Skeletal muscle tissue (tissue), 3 donors: ENCODE measurements at regions not wholly inside any gene's neighbourhood (a gene's known extent, or its start where the extent isn't known, plus 50 kb on each side); places are given as distances from the start of the nearest gene placed in this dataset.

Source experiments
- H3K27ac ChIP-seq: one replicate; pipeline ENCODE4 v1.7.0; 2013; ENCODE audit warnings: mild to moderate bottlenecking, low read depth, low read length, inconsistent platforms
- H3K27me3 ChIP-seq, 3 donors: one replicate each; pipeline ENCODE4 v1.7.0; 2013; ENCODE audit warnings: low read length in 3 of 3; ENCODE audit not compliant: control insufficient read depth in 3 of 3, insufficient read depth in 3 of 3
- H3K36me3 ChIP-seq, 3 donors: one replicate each; pipeline ENCODE4 v1.7.0; 2013; ENCODE audit warnings: low read length in 3 of 3; ENCODE audit not compliant: control insufficient read depth in 3 of 3, insufficient read depth in 3 of 3
- H3K4me1 ChIP-seq, 3 donors: one replicate each; pipeline ENCODE4 v1.7.0; 2013; ENCODE audit warnings: low read length in 3 of 3, mild to moderate bottlenecking in 3 of 3; ENCODE audit not compliant: control insufficient read depth in 3 of 3, insufficient read depth in 3 of 3
- H3K4me3 ChIP-seq, 3 donors: one replicate each; pipeline ENCODE4 v1.7.0; 2013; ENCODE audit warnings: low read length in 3 of 3
- H3K9ac ChIP-seq, 3 donors: one replicate each; pipeline ENCODE4 v1.7.0; 2013; ENCODE audit warnings: low read length in 3 of 3, mild to moderate bottlenecking in 3 of 3, moderate library complexity in 2 of 3, low read depth in 1 of 3
- H3K9me3 ChIP-seq, 3 donors: one replicate each; pipeline ENCODE4 v1.7.0; 2013; ENCODE audit warnings: low read length in 3 of 3; ENCODE audit not compliant: control insufficient read depth in 3 of 3
- donor health status: Osteomylitis.

- Histone ChIP-seq H3K4me1 (no peaks in the 10 kb centered on the region), H3K4me3 (no peak overlapping the region), H3K9me3 (no peaks in the 10 kb centered on the region), H3K27me3 (no peaks in the 10 kb centered on the region), H3K9ac (no peak overlapping the region), H3K36me3 (no peaks in the 10 kb centered on the region), H3K27ac (no peak overlapping the region)
Observed at GRCh38 chr2:2512931-2513330, 181.9 kb upstream of the MYT1L start.

- H3K9me3 ChIP-seq: no peaks in the 10 kb centered on the region
- H3K4me3 ChIP-seq: no peak overlapping the region
- no peak overlapping the region for H3K27ac ChIP-seq
- H3K36me3 ChIP-seq: no peaks in the 10 kb centered on the region
- no peak overlapping the region for H3K9ac ChIP-seq
- H3K4me1 ChIP-seq: no peaks in the 10 kb centered on the region
- H3K27me3 ChIP-seq: no peaks in the 10 kb centered on the region
Observed at GRCh38 chr2:2507417-2507997, 176.4 kb upstream of the MYT1L start.

GRCh38 chr2:2506536-2506935 is 175.5 kb upstream of the MYT1L start:
- Histone ChIP-seq H3K9ac (no peak overlapping the region), H3K4me3 (no peak overlapping the region), H3K4me1 (no peaks in the 10 kb centered on the region), H3K36me3 (no peaks in the 10 kb centered on the region), H3K27me3 (no peaks in the 10 kb centered on the region), H3K9me3 (no peaks in the 10 kb centered on the region), H3K27ac (no peak overlapping the region)

- H3K9ac ChIP-seq: no peak overlapping the region
- H3K4me1 ChIP-seq: no peaks in the 10 kb centered on the region
- H3K27me3 ChIP-seq: no peaks in the 10 kb centered on the region
- H3K4me3 ChIP-seq: no peak overlapping the region
- no peaks in the 10 kb centered on the region for H3K36me3 ChIP-seq
- no peaks in the 10 kb centered on the region for H3K9me3 ChIP-seq
- no peak overlapping the region for H3K27ac ChIP-seq
Observed at GRCh38 chr2:2505604-2506003, 174.5 kb upstream of the MYT1L start.

GRCh38 chr2:2503864-2504418 is 172.9 kb upstream of the MYT1L start:
- no peak overlapping the region for H3K9ac ChIP-seq
- no peak overlapping the region for H3K4me3 ChIP-seq
- H3K27me3 ChIP-seq: no peaks in the 10 kb centered on the region
- H3K4me1 ChIP-seq: no peaks in the 10 kb centered on the region
- H3K36me3 ChIP-seq: no peaks in the 10 kb centered on the region
- no peaks in the 10 kb centered on the region for H3K9me3 ChIP-seq
- no peak overlapping the region for H3K27ac ChIP-seq

GRCh38 chr2:2502201-2502549 is 171.1 kb upstream of the MYT1L start:
- no peaks in the 10 kb centered on the region for H3K27me3 ChIP-seq
- no peaks in the 10 kb centered on the region for H3K9me3 ChIP-seq
- H3K36me3 ChIP-seq: no peaks in the 10 kb centered on the region
- no peak overlapping the region for H3K27ac ChIP-seq
- no peak overlapping the region for H3K4me3 ChIP-seq
- no peak overlapping the region for H3K9ac ChIP-seq
- H3K4me1 ChIP-seq: no peaks in the 10 kb centered on the region

GRCh38 chr2:2501454-2502200 is 170.6 kb upstream of the MYT1L start:
- Histone ChIP-seq H3K27me3 (no peaks in the 10 kb centered on the region), H3K9me3 (no peaks in the 10 kb centered on the region)

GRCh38 chr2:2495606-2496005 is 164.5 kb upstream of the MYT1L start:
- Histone ChIP-seq H3K9ac (no peak overlapping the region), H3K27ac (no peak overlapping the region), H3K9me3 (no peaks in the 10 kb centered on the region), H3K36me3 (no peaks in the 10 kb centered on the region), H3K4me3 (no peak overlapping the region), H3K4me1 (no peaks in the 10 kb centered on the region), H3K27me3 (no peaks in the 10 kb centered on the region)

More at GRCh38 chr2:2501454-2502200, 170.6 kb upstream of the MYT1L start:
- Histone ChIP-seq H3K36me3 (no peaks in the 10 kb centered on the region), H3K4me1 (no peaks in the 10 kb centered on the region), H3K27ac (no peak overlapping the region), H3K4me3 (no peak overlapping the region), H3K9ac (no peak overlapping the region)

GRCh38 chr2:2493496-2493895 is 162.4 kb upstream of the MYT1L start:
- Histone ChIP-seq H3K9ac (no peak overlapping the region), H3K4me1 (no peaks in the 10 kb centered on the region), H3K36me3 (no peaks in the 10 kb centered on the region), H3K9me3 (no peaks in the 10 kb centered on the region), H3K27me3 (no peaks in the 10 kb centered on the region), H3K4me3 (no peak overlapping the region), H3K27ac (no peak overlapping the region)

GRCh38 chr2:2492800-2493199 is 161.7 kb upstream of the MYT1L start:
- Histone ChIP-seq H3K9me3 (no peaks in the 10 kb centered on the region), H3K4me3 (no peak overlapping the region), H3K27me3 (no peaks in the 10 kb centered on the region)

More at GRCh38 chr2:2492800-2493199, 161.7 kb upstream of the MYT1L start:
- no peaks in the 10 kb centered on the region for H3K36me3 ChIP-seq
- no peaks in the 10 kb centered on the region for H3K4me1 ChIP-seq
- H3K27ac ChIP-seq: no peak overlapping the region
- no peak overlapping the region for H3K9ac ChIP-seq
